LNCaP clone FGC (cell line): ENCODE measurements at regions not wholly inside any gene's neighbourhood (a gene's known extent, or its start where the extent isn't known, plus 50 kb on each side); places are given as distances from the start of the nearest gene placed in this dataset.

Source experiments
- DNase-seq: peaks from one replicate; pipeline ENCODE4 v3.0.0-alpha.2; 2011; ENCODE audit warnings: low read depth
- H3K4me3 ChIP-seq: 2 replicates; pipeline ENCODE4 v1.5.1; 2011; ENCODE audit warnings: mild to moderate bottlenecking, low read depth, low read length, control low read depth
- TF ChIP-seq, protein P1 (sequence below): IDR thresholded peaks from 2 replicates; pipeline ENCODE4 v1.5.1; 2012; ENCODE audit warnings: mild to moderate bottlenecking; ENCODE audit not compliant: control insufficient read depth, insufficient read depth; ENCODE audit errors: extremely low read depth

DNA sequence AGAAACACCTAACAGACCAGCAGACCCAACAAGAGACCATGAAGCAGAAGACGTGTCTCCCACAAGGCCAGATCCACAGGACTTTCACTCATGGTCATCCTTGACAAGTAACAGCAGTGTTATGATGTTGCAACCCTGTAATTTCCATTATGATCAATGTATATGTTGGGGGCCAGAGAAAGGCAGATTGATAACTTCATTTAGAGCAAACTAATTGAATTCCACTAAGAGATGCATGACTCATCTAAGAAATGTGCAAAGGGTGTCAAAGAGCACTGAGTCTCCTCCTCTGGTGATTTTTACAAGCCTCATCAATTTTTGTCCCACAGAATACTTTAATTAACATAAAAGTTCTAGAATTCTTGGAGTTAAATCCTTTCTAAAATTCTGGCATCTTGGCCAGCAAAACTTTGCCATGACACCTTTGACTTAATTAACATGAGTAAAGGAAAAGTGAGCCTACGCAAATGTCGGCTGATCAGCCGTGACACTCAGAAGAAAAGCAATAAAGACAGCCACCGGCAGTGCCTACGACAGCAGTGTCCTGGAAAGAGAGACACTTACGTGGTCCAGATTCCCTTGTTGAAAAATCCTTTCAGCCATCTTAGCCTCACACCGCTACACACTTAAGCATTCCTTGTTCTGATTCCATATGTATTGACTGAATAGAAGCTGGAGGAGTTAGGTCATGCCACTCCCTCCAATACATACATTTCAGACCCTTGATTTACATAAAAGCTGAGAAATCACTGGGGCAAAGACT is 370.2 kb upstream of the CCDC196 start:
- no peak overlapping the region for H3K4me3 ChIP-seq
- DNase-seq = no peak
- TF ChIP-seq, protein P1, sequence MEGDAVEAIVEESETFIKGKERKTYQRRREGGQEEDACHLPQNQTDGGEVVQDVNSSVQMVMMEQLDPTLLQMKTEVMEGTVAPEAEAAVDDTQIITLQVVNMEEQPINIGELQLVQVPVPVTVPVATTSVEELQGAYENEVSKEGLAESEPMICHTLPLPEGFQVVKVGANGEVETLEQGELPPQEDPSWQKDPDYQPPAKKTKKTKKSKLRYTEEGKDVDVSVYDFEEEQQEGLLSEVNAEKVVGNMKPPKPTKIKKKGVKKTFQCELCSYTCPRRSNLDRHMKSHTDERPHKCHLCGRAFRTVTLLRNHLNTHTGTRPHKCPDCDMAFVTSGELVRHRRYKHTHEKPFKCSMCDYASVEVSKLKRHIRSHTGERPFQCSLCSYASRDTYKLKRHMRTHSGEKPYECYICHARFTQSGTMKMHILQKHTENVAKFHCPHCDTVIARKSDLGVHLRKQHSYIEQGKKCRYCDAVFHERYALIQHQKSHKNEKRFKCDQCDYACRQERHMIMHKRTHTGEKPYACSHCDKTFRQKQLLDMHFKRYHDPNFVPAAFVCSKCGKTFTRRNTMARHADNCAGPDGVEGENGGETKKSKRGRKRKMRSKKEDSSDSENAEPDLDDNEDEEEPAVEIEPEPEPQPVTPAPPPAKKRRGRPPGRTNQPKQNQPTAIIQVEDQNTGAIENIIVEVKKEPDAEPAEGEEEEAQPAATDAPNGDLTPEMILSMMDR = no peak

DNA sequence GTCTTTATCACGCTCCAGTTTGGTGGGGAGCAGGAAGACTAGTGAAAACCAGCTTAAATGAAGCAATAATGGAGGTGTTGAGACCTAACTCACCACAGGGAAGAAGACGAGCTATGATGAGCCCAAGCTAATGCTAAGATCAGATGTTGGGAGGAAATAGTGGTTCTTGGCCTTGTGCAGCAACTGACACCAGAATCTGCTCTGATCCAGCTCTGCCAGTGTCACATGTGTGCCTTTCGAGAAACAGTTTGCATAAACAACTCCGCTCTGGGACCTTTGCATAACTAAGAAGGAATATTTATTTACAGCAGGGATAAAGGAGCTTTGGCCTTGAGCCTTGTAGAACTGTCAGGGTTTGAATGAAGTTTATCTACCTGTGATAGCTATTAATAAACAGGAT is 369.4 kb upstream of the CCDC196 start:
- TF ChIP-seq, protein P1 = no peak
- no peak for DNase-seq

DNA sequence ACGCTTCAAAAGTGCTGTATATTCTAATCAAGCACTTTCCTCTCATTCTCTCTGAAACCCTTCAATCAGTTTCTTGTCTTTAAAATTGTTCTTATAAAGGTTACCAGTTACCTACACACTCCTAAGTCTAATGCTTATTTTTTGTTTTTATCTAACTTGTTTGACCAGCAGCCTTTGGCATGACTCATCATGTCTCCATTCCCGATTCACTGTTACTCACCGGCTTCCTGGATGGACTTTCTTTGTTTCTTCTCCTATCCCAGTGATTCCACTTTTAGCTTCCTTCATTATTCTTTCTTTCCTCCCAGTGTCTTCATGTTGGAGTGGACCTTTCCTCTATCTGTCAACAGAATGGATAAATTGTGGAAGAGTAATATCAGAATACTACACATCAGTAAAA is 368.6 kb upstream of the CCDC196 start:
- no peak overlapping the region for H3K4me3 ChIP-seq
- no peak for DNase-seq
- TF ChIP-seq, protein P1 = no peak

More for the DNA sequence above, 369.4 kb upstream of the CCDC196 start:
- no peak overlapping the region for H3K4me3 ChIP-seq

DNA sequence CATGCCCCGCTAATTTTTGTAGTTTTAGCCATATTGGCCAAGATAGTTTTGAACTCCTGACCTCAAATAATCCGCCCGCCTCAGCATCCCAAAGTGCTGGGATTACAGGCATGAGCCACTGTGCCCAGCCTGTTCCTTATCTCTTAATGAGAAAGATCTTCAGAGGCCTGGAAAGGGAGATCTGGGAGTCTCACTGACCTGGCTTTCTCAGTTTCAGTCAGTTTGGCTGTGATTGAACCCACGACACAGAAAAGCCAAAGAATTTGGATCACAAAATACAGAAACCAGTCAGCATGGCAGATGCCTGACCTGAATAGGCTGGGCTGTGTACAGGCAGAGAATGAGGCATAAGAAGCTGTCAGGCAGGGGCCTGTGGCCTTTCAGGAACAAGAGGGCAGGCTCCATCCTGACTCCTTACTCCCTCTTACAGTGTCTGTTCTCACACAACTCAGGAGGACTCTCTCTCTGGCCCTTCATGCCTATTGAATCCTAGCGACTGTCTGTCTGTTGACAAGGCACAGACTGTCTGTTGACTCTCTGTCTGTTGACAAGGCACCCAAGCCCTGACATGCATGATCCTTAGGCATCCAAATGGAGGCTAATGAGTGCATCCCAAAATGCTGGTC is 366.5 kb upstream of the CCDC196 start:
- H3K4me3 ChIP-seq = no peak overlapping the region
- no peak for DNase-seq
- TF ChIP-seq, protein P1 = no peak

DNA sequence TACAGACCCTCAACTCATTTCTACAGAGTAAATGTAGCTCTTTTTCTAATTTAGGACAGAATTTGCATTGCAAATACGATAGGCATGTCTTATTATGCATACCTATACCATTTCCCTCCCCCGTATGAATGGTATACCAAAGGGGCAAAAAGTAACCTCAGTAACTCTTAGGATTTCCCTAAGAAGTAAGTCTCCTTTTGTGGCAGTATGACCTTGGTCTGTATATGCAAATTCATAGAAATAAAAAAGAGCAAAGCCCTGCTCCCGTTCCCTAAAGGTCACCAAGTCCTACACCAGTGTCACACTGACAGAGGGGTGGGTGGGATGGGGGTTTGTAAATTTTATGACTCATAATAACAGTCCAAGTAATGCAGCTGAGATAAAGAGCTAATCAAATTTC is 365.8 kb upstream of the CCDC196 start:
- DNase-seq = no peak
- no peak overlapping the region for H3K4me3 ChIP-seq
- TF ChIP-seq, protein P1 = no peak

DNA sequence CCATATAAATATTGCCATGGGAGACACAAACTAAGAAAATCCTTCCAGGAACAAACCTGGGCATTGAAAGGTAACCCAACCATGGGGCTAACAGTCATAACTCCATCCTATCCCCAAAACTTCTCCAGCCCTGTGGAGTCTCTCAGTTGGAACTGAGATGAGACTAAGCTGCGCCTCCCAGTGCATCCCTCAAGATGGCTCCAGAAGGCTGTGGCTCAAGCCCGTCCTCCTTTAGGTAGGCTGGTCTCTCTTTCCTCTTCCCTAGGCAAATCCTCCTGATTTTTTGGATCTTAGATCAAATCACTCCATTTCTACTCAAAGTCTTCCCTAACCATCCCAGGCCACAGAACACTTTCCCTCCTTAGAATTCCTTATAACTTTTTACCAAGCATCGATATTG is 364.3 kb upstream of the CCDC196 start:
- DNase-seq = no peak
- TF ChIP-seq, protein P1 = peak; percentile 30
- H3K4me3 ChIP-seq = no peak overlapping the region
